GM18867 (cell line): ENCODE measurements at regions not wholly inside any gene's neighbourhood (a gene's known extent, or its start where the extent isn't known, plus 50 kb on each side); places are given as distances from the start of the nearest gene placed in this dataset.
"Not testable (repeated sequence)": the region's sequence is repeated elsewhere in the genome, so short reads cannot be mapped to it uniquely, and the experiment has no call there.

Experiments
- ATAC-seq: cut with Tn5 transposase; IDR thresholded peaks from one replicate; pipeline ENCODE4 v1.9.1; 2021; ENCODE audit warnings: mild to moderate bottlenecking, moderate library complexity; ENCODE audit not compliant: unreplicated experiment

- no peak for ATAC-seq
These were observed 368.6 kb upstream of the TENM3 start for GRCh38 chr4:181874602-181875001.

GRCh38 chr4:181877329-181877848 lies 365.8 kb upstream of the TENM3 start:
- ATAC-seq, result no peak

GRCh38 chr4:181890031-181890430 lies 353.2 kb upstream of the TENM3 start:
- ATAC-seq, result no peak

- no peak for ATAC-seq
These were observed 352.3 kb upstream of the TENM3 start for GRCh38 chr4:181890911-181891310.

- ATAC-seq, result no peak
These were observed 346.6 kb upstream of the TENM3 start for GRCh38 chr4:181896614-181897013.

GRCh38 chr4:181897935-181898334 lies 345.3 kb upstream of the TENM3 start:
- ATAC-seq, result no peak

- ATAC-seq, result not testable (repeated sequence)
These were observed 340.8 kb upstream of the TENM3 start for GRCh38 chr4:181902404-181902803.

- no peak for ATAC-seq
These were observed 337.5 kb upstream of the TENM3 start for GRCh38 chr4:181905708-181906107.

GRCh38 chr4:181908168-181908567 lies 335.0 kb upstream of the TENM3 start:
- ATAC-seq, result peak; percentile 77

- ATAC-seq, result no peak
These were observed 333.8 kb upstream of the TENM3 start for GRCh38 chr4:181909368-181909767.

GRCh38 chr4:181911420-181911819 lies 331.8 kb upstream of the TENM3 start:
- ATAC-seq, result no peak

- no peak for ATAC-seq
These were observed 309.7 kb upstream of the TENM3 start for GRCh38 chr4:181933471-181933870.

- no peak for ATAC-seq
These were observed 304.6 kb upstream of the TENM3 start for GRCh38 chr4:181938631-181939030.

- ATAC-seq, result no peak
These were observed 303.8 kb upstream of the TENM3 start for GRCh38 chr4:181939199-181939945.

GRCh38 chr4:181944527-181944926 lies 298.7 kb upstream of the TENM3 start:
- no peak for ATAC-seq

GRCh38 chr4:181946902-181947301 lies 296.3 kb upstream of the TENM3 start:
- ATAC-seq, result no peak

- ATAC-seq, result no peak
These were observed 294.3 kb upstream of the TENM3 start for GRCh38 chr4:181948839-181949382.

- ATAC-seq, result no peak
These were observed 293.4 kb upstream of the TENM3 start for GRCh38 chr4:181949704-181950312.

- ATAC-seq, result no peak
These were observed 292.7 kb upstream of the TENM3 start for GRCh38 chr4:181950372-181951127.

- ATAC-seq, result no peak
These were observed 291.9 kb upstream of the TENM3 start for GRCh38 chr4:181951265-181951664.

- no peak for ATAC-seq
These were observed 290.7 kb upstream of the TENM3 start for GRCh38 chr4:181952478-181952877.
